Neural cell (in vitro differentiated cells): ENCODE measurements at regions not wholly inside any gene's neighbourhood (a gene's known extent, or its start where the extent isn't known, plus 50 kb on each side); places are given as distances from the start of the nearest gene placed in this dataset.

Source experiments
- H2AFZ ChIP-seq: fragments of 200-600, 300-800 bp; sonication (generic), shearing (Covaris generic); 2 replicates; pipeline ENCODE4 v1.6.0; 2014; ENCODE audit warnings: low read depth, mild to moderate bottlenecking, antibody characterized with exemption, low read length, moderate library complexity
- H3F3A ChIP-seq: fragments of 200-600 bp; shearing (Covaris generic); 2 replicates; pipeline ENCODE4 v1.6.1; 2016; ENCODE audit warnings: mild to moderate bottlenecking, moderate library complexity, mixed read lengths, antibody characterized with exemption, low read length; ENCODE audit not compliant: insufficient read depth, poor library complexity, severe bottlenecking
- H3K27ac ChIP-seq: fragments of 200-600, 300-800 bp; sonication (generic), shearing (Covaris generic); 2 replicates; pipeline ENCODE4 v1.5.1; 2014; ENCODE audit warnings: mild to moderate bottlenecking, low read length, moderate library complexity
- H3K27me3 ChIP-seq: fragments of 300-800, 200-600 bp; sonication (generic), shearing (Covaris generic); 2 replicates; pipeline ENCODE4 v1.6.0; 2014; ENCODE audit warnings: mild to moderate bottlenecking, low read depth, low read length, moderate library complexity; ENCODE audit not compliant: insufficient read depth
- H3K36me3 ChIP-seq: fragments of 300-800, 200-600 bp; sonication (generic), shearing (Covaris generic); 2 replicates; pipeline ENCODE4 v1.5.1; 2014; ENCODE audit warnings: mild to moderate bottlenecking, antibody characterized with exemption, low read length, moderate library complexity; ENCODE audit not compliant: insufficient read depth
- H3K4me2 ChIP-seq: fragments of 300-800, 200-600 bp; sonication (generic), shearing (Covaris generic); 2 replicates; pipeline ENCODE4 v1.6.0; 2014; ENCODE audit warnings: mild to moderate bottlenecking, low read length
- H3K4me3 ChIP-seq: fragments of 300-800, 200-600 bp; sonication (generic), shearing (Covaris generic); 2 replicates; pipeline ENCODE4 v1.5.1; 2014; ENCODE audit warnings: mild to moderate bottlenecking, low read length, moderate library complexity
- H3K79me2 ChIP-seq: fragments of 200-600 bp; shearing (Covaris generic); replicated peaks from 2 replicates; pipeline ENCODE4 v1.6.0; 2014; ENCODE audit warnings: mild to moderate bottlenecking, low read length, moderate library complexity; ENCODE audit not compliant: insufficient read depth
- H3K9ac ChIP-seq: fragments of 300-800, 200-600 bp; sonication (generic), shearing (Covaris generic); 2 replicates; pipeline ENCODE4 v1.6.1; 2016; ENCODE audit warnings: mild to moderate bottlenecking, low read length, mixed read lengths
- H3K9me2 ChIP-seq: fragments of 200-600 bp; shearing (Covaris generic); 2 replicates; pipeline ENCODE4 v1.6.1; 2016; ENCODE audit warnings: mild to moderate bottlenecking, low read length, mixed read lengths; ENCODE audit not compliant: insufficient read depth
- H3K9me3 ChIP-seq: fragments of 200-600, 300-800 bp; sonication (generic), shearing (Covaris generic); 2 replicates; pipeline ENCODE4 v1.6.1; 2016; ENCODE audit warnings: mild to moderate bottlenecking, mixed run types, low read length, moderate library complexity, mixed read lengths
- H4K20me1 ChIP-seq: fragments of 200-600 bp; shearing (Covaris generic); 2 replicates; pipeline ENCODE4 v1.6.1; 2016; ENCODE audit warnings: mild to moderate bottlenecking, mixed run types; ENCODE audit not compliant: insufficient read depth
- CTCF ChIP-seq: fragments of 450-650 bp; IDR thresholded peaks from 2 replicates; pipeline ENCODE4 v1.5.1; 2014; ENCODE audit warnings: antibody characterized with exemption, mild to moderate bottlenecking, moderate library complexity; ENCODE audit not compliant: poor library complexity, severe bottlenecking
- EP300 ChIP-seq: fragments of 450-650 bp; conservative IDR thresholded peaks from 2 replicates; pipeline ENCODE4 v1.6.1; 2014; ENCODE audit warnings: antibody characterized with exemption, mild to moderate bottlenecking, moderate library complexity; ENCODE audit not compliant: poor library complexity, severe bottlenecking
- EZH2 ChIP-seq: fragments of 200-600, 300-800 bp; shearing (Covaris generic), sonication (generic); IDR thresholded peaks from 2 replicates; pipeline ENCODE4 v1.6.1; 2014; ENCODE audit warnings: antibody characterized with exemption, low read length, borderline replicate concordance, mild to moderate bottlenecking; ENCODE audit not compliant: insufficient read depth, poor library complexity, severe bottlenecking
- MXI1 ChIP-seq: fragments of 450-650 bp; conservative IDR thresholded peaks from 2 replicates; pipeline ENCODE4 v1.6.1; 2014; ENCODE audit warnings: antibody characterized with exemption, mild to moderate bottlenecking; ENCODE audit not compliant: poor library complexity, severe bottlenecking
- POLR2AphosphoS5 ChIP-seq: IDR thresholded peaks from 2 replicates; pipeline ENCODE4 v1.6.1; 2012
- RAD21 ChIP-seq: fragments of 450-650 bp; conservative IDR thresholded peaks from 2 replicates; pipeline ENCODE4 v1.6.1; 2014; ENCODE audit warnings: antibody characterized with exemption, mild to moderate bottlenecking, moderate library complexity
- SMC3 ChIP-seq: fragments of 450-650 bp; conservative IDR thresholded peaks from 2 replicates; pipeline ENCODE4 v1.6.1; 2014; ENCODE audit warnings: antibody characterized with exemption, mild to moderate bottlenecking, moderate library complexity; ENCODE audit not compliant: poor library complexity
- TAF1 ChIP-seq: IDR thresholded peaks from 2 replicates; pipeline ENCODE4 v1.6.1; 2012; ENCODE audit warnings: low read depth
- TF ChIP-seq, protein P1 (sequence below): IDR thresholded peaks from 2 replicates; pipeline ENCODE4 v1.6.1; 2012; ENCODE audit warnings: borderline replicate concordance

DNA sequence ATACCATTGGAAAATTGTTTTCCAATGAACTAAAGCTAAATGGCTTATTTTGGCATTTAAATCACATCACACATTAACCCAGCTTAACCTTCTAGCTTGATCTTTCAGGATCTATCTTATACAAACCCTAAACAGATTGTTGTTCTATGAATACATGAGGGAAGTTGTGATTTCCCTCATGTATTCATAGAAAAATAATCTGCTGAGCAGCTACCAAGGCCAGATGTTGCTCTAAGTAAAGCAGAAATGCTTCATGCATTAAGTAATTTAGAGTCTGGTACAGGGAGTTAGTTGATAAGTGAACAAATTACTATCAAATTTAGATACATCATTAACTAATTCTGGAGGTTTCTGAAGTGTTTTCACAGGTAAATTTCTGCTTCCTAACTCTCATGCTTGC is 204.6 kb upstream of the ANO3 start:
- TF ChIP-seq SMC3 (no peak), TAF1 (no peak)

GRCh38 chr11:26131406-26131805 is 200.5 kb upstream of the ANO3 start:
- Histone ChIP-seq H4K20me1 (no peaks in the 10 kb centered on the region), H3K27me3 (no peaks in the 10 kb centered on the region), H3K36me3 (no peaks in the 10 kb centered on the region), H3K9me3 (no peaks in the 10 kb centered on the region), H2AFZ (no peak overlapping the region), H3K9me2 (no peaks in the 10 kb centered on the region), H3K4me2 (no peak overlapping the region), H3K9ac (no peak overlapping the region), H3F3A (no peaks in the 10 kb centered on the region), H3K27ac (no peak overlapping the region), H3K4me3 (no peak overlapping the region), H3K79me2 (no peaks in the 10 kb centered on the region)
- TF ChIP-seq EP300 (no peak), POLR2AphosphoS5 (no peak), EZH2 (no peak), CTCF (no peak), RAD21 (no peak), SMC3 (no peak), TAF1 (no peak), MXI1 (no peak)
- TF ChIP-seq, protein P1, sequence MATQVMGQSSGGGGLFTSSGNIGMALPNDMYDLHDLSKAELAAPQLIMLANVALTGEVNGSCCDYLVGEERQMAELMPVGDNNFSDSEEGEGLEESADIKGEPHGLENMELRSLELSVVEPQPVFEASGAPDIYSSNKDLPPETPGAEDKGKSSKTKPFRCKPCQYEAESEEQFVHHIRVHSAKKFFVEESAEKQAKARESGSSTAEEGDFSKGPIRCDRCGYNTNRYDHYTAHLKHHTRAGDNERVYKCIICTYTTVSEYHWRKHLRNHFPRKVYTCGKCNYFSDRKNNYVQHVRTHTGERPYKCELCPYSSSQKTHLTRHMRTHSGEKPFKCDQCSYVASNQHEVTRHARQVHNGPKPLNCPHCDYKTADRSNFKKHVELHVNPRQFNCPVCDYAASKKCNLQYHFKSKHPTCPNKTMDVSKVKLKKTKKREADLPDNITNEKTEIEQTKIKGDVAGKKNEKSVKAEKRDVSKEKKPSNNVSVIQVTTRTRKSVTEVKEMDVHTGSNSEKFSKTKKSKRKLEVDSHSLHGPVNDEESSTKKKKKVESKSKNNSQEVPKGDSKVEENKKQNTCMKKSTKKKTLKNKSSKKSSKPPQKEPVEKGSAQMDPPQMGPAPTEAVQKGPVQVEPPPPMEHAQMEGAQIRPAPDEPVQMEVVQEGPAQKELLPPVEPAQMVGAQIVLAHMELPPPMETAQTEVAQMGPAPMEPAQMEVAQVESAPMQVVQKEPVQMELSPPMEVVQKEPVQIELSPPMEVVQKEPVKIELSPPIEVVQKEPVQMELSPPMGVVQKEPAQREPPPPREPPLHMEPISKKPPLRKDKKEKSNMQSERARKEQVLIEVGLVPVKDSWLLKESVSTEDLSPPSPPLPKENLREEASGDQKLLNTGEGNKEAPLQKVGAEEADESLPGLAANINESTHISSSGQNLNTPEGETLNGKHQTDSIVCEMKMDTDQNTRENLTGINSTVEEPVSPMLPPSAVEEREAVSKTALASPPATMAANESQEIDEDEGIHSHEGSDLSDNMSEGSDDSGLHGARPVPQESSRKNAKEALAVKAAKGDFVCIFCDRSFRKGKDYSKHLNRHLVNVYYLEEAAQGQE: no peak

More for the DNA sequence above, 204.6 kb upstream of the ANO3 start:
- Histone ChIP-seq H3K4me2 (no peak overlapping the region), H3K79me2 (no peaks in the 10 kb centered on the region), H3K9me3 (no peaks in the 10 kb centered on the region), H3K4me3 (no peak overlapping the region), H3K36me3 (no peaks in the 10 kb centered on the region), H3K27me3 (no peaks in the 10 kb centered on the region), H3F3A (no peaks in the 10 kb centered on the region), H3K9ac (no peak overlapping the region), H3K27ac (no peak overlapping the region), H4K20me1 (no peaks in the 10 kb centered on the region), H2AFZ (no peak overlapping the region), H3K9me2 (no peaks in the 10 kb centered on the region)

DNA sequence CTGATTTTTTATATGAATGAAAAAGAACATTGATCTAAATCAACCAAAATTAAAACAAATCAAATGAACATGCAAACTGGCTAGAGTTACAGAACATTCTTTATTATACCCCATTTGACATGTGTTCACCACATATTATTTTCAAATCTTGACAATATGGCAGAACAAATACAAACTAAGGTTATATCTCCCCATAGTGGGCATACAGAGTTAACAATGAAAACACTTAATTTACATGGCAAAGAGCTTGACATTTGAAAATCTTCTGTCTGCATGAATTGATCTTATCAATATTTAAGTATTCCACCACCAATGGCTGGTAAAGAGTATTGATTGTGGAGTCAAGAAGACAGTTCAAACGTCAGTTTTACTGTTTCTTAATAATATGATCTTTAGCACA is 197.9 kb upstream of the ANO3 start:
- H3K27ac ChIP-seq: peak overlapping the region; percentile 57
- no peaks in the 10 kb centered on the region for H3K36me3 ChIP-seq
- no peak overlapping the region for H2AFZ ChIP-seq
- no peaks in the 10 kb centered on the region for H4K20me1 ChIP-seq
- no peaks in the 10 kb centered on the region for H3K9me2 ChIP-seq
- no peaks in the 10 kb centered on the region for H3K9me3 ChIP-seq
- H3F3A ChIP-seq: no peaks in the 10 kb centered on the region
- TF ChIP-seq TAF1: no peak
- peak; percentile 55 for TF ChIP-seq SMC3
- TF ChIP-seq EP300: no peak
- TF ChIP-seq, protein P1: no peak
- TF ChIP-seq POLR2AphosphoS5: no peak
- TF ChIP-seq MXI1: no peak
- no peak for TF ChIP-seq EZH2
- peak; percentile 59 for TF ChIP-seq RAD21
- TF ChIP-seq CTCF: peak; percentile 45
- no peak overlapping the region for H3K4me2 ChIP-seq
- H3K79me2 ChIP-seq: no peaks in the 10 kb centered on the region
- H3K27me3 ChIP-seq: no peaks in the 10 kb centered on the region
- no peak overlapping the region for H3K9ac ChIP-seq
- no peak overlapping the region for H3K4me3 ChIP-seq
